Neural progenitor cell (in vitro differentiated cells): ENCODE measurements at regions not wholly inside any gene's neighbourhood (a gene's known extent, or its start where the extent isn't known, plus 50 kb on each side); places are given as distances from the start of the nearest gene placed in this dataset.

ENCODE experiments used
- DNase-seq: peaks from one replicate; pipeline ENCODE4 v3.0.0-alpha.2; 2016; ENCODE audit warnings: low spot score
- H2AFZ ChIP-seq: fragments of 200-600 bp; sonication (generic); replicated peaks from 2 replicates; pipeline ENCODE4 v1.6.1; 2016; ENCODE audit warnings: antibody characterized with exemption
- H3F3A ChIP-seq: fragments of 200-600 bp; sonication (generic); 2 replicates; pipeline ENCODE4 v1.6.1; 2016; ENCODE audit warnings: antibody characterized with exemption, low read depth
- H3K27ac ChIP-seq: fragments of 200-600 bp; sonication (generic); 2 replicates; pipeline ENCODE4 v1.5.1; 2016; ENCODE audit warnings: mild to moderate bottlenecking
- H3K27me3 ChIP-seq: fragments of 200-600 bp; sonication (generic); 2 replicates; pipeline ENCODE4 v1.6.1; 2016; ENCODE audit warnings: mild to moderate bottlenecking, moderate library complexity
- H3K36me3 ChIP-seq: fragments of 200-600 bp; sonication (generic); 2 replicates; pipeline ENCODE4 v1.5.1; 2016
- H3K4me1 ChIP-seq: fragments of 200-600 bp; sonication (generic); 2 replicates; pipeline ENCODE4 v1.6.1; 2016; ENCODE audit warnings: mixed run types
- H3K4me2 ChIP-seq: fragments of 200-600 bp; sonication (generic); 2 replicates; pipeline ENCODE4 v1.6.1; 2016
- H3K4me3 ChIP-seq: fragments of 200-600 bp; sonication (generic); 2 replicates; pipeline ENCODE4 v1.5.1; 2016
- H3K79me2 ChIP-seq: fragments of 200-600 bp; sonication (generic); 2 replicates; pipeline ENCODE4 v1.6.1; 2016; ENCODE audit warnings: low read depth
- H3K9ac ChIP-seq: fragments of 200-600 bp; sonication (generic); 2 replicates; pipeline ENCODE4 v1.6.1; 2016
- H3K9me3 ChIP-seq: fragments of 200-600 bp; sonication (generic); 2 replicates; pipeline ENCODE4 v1.5.1; 2016; ENCODE audit warnings: low read depth
- H4K20me1 ChIP-seq: fragments of 200-600 bp; sonication (generic); 2 replicates; pipeline ENCODE4 v1.6.1; 2016; ENCODE audit warnings: low read depth
- H3K27ac Mint-ChIP-seq: 3 replicates; pipeline ENCODE4 v1.8.0; 2021; ENCODE audit warnings: mixed read lengths
- H3K27me3 Mint-ChIP-seq: 2 replicates; pipeline ENCODE4 v1.8.0; 2022; ENCODE audit warnings: low read depth, mild to moderate bottlenecking, inconsistent platforms, moderate library complexity, mixed read lengths; ENCODE audit not compliant: insufficient read depth
- H3K36me3 Mint-ChIP-seq: 3 replicates; pipeline ENCODE4 v1.8.0; 2021; ENCODE audit warnings: mixed read lengths
- H3K4me1 Mint-ChIP-seq: 3 replicates; pipeline ENCODE4 v1.8.0; 2021; ENCODE audit warnings: mixed read lengths
- H3K4me3 Mint-ChIP-seq: 3 replicates; pipeline ENCODE4 v1.8.0; 2021; ENCODE audit warnings: mild to moderate bottlenecking, moderate library complexity, mixed read lengths
- H3K9me3 Mint-ChIP-seq: 3 replicates; pipeline ENCODE4 v1.8.0; 2020; ENCODE audit warnings: mixed read lengths
- EZH2 ChIP-seq: fragments of 200-600 bp; sonication (generic); IDR thresholded peaks from 2 replicates; pipeline ENCODE4 v1.6.1; 2017; ENCODE audit warnings: antibody characterized with exemption, mild to moderate bottlenecking, moderate library complexity
- EZH2phosphoT487 ChIP-seq: fragments of 200-600 bp; sonication (generic); IDR thresholded peaks from 2 replicates; pipeline ENCODE4 v1.6.1; 2017; ENCODE audit warnings: antibody characterized with exemption
- TF ChIP-seq, protein P1 (sequence below): fragments of 200-600 bp; sonication (generic); IDR thresholded peaks from 2 replicates; pipeline ENCODE4 v1.5.1; 2017; ENCODE audit warnings: antibody characterized with exemption, mild to moderate bottlenecking

GRCh38 chr14:83416476-83416875, 1882.8 kb upstream of the SEL1L start:
- Histone ChIP-seq H3K4me3 (no peak overlapping the region), H3K4me2 (no peak overlapping the region), H3F3A (no peaks in the 10 kb centered on the region), H2AFZ (no peak overlapping the region), H3K9me3 (no peaks in the 10 kb centered on the region), H3K27me3 (no peaks in the 10 kb centered on the region), H4K20me1 (no peaks in the 10 kb centered on the region), H3K36me3 (no peaks in the 10 kb centered on the region), H3K9ac (no peak overlapping the region), H3K4me1 (no peaks in the 10 kb centered on the region), H3K27ac (no peak overlapping the region), H3K79me2 (no peaks in the 10 kb centered on the region)
- Mint-ChIP-seq H3K4me3 (no peak overlapping the region), H3K27me3 (no peaks in the 10 kb centered on the region), H3K27ac (no peak overlapping the region), H3K4me1 (peaks cover 6% of the 10 kb centered on the region), H3K36me3 (no peaks in the 10 kb centered on the region), H3K9me3 (no peaks in the 10 kb centered on the region)
- TF ChIP-seq EZH2 (no peak), EZH2phosphoT487 (no peak)
- TF ChIP-seq, protein P1, sequence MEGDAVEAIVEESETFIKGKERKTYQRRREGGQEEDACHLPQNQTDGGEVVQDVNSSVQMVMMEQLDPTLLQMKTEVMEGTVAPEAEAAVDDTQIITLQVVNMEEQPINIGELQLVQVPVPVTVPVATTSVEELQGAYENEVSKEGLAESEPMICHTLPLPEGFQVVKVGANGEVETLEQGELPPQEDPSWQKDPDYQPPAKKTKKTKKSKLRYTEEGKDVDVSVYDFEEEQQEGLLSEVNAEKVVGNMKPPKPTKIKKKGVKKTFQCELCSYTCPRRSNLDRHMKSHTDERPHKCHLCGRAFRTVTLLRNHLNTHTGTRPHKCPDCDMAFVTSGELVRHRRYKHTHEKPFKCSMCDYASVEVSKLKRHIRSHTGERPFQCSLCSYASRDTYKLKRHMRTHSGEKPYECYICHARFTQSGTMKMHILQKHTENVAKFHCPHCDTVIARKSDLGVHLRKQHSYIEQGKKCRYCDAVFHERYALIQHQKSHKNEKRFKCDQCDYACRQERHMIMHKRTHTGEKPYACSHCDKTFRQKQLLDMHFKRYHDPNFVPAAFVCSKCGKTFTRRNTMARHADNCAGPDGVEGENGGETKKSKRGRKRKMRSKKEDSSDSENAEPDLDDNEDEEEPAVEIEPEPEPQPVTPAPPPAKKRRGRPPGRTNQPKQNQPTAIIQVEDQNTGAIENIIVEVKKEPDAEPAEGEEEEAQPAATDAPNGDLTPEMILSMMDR = no peak
- no peak for DNase-seq

GRCh38 chr14:83419420-83419819, 1885.8 kb upstream of the SEL1L start:
- H3K9me3 ChIP-seq = no peaks in the 10 kb centered on the region
- peak overlapping the region; percentile 22 for H2AFZ ChIP-seq
- H3K4me1 ChIP-seq = no peaks in the 10 kb centered on the region
- no peak overlapping the region for H3K9ac ChIP-seq
- DNase-seq = no peak
- Mint-ChIP-seq H3K4me3 (no peak overlapping the region), H3K9me3 (no peaks in the 10 kb centered on the region), H3K27ac (no peak overlapping the region), H3K4me1 (peaks cover 20% of the 10 kb centered on the region), H3K27me3 (no peaks in the 10 kb centered on the region), H3K36me3 (no peaks in the 10 kb centered on the region)
- H3K27ac ChIP-seq = no peak overlapping the region
- no peak overlapping the region for H3K4me3 ChIP-seq
- H3K36me3 ChIP-seq = no peaks in the 10 kb centered on the region
- H3F3A ChIP-seq = no peaks in the 10 kb centered on the region
- TF ChIP-seq EZH2 (no peak), EZH2phosphoT487 (no peak)
- TF ChIP-seq, protein P1 = no peak
- no peaks in the 10 kb centered on the region for H4K20me1 ChIP-seq
- no peaks in the 10 kb centered on the region for H3K27me3 ChIP-seq
- no peak overlapping the region for H3K4me2 ChIP-seq
- no peaks in the 10 kb centered on the region for H3K79me2 ChIP-seq

DNA sequence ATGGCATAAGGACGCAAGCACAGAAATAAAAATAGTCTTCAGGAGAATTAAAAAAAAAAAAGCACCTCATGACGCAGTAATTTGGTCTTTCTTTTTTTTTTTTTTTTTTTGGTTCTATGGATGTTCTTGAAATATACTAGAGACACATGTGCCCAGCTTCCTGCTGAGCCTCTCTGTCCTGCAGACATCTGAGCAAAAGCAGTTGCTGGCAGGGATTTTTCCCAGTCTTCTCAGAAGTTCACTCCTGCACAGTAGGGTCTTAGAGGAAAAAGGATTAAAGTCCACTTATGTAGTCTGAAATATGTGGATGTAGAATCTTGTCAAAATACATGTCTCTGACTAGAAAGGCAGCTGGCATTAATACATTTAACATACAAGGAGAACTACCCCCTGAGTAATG, 1888.1 kb upstream of the SEL1L start:
- Histone ChIP-seq H3K36me3 (no peaks in the 10 kb centered on the region), H3K4me3 (no peak overlapping the region), H3K27ac (no peak overlapping the region), H3K27me3 (no peaks in the 10 kb centered on the region), H3F3A (no peaks in the 10 kb centered on the region), H3K9ac (no peak overlapping the region), H3K4me1 (no peaks in the 10 kb centered on the region), H3K9me3 (no peaks in the 10 kb centered on the region), H3K79me2 (no peaks in the 10 kb centered on the region), H2AFZ (no peak overlapping the region), H4K20me1 (no peaks in the 10 kb centered on the region), H3K4me2 (no peak overlapping the region)
- peaks cover 2% of the 10 kb centered on the region for H3K27me3 Mint-ChIP-seq
- no peak for DNase-seq
- H3K4me1 Mint-ChIP-seq = peaks cover 20% of the 10 kb centered on the region
- H3K9me3 Mint-ChIP-seq = no peaks in the 10 kb centered on the region
- no peak overlapping the region for H3K4me3 Mint-ChIP-seq
- no peak for TF ChIP-seq EZH2phosphoT487
- TF ChIP-seq, protein P1 = no peak
- no peak for TF ChIP-seq EZH2
- peak overlapping the region; percentile 81 for H3K27ac Mint-ChIP-seq
- H3K36me3 Mint-ChIP-seq = no peaks in the 10 kb centered on the region
